ENCODE measurements at regions not wholly inside any gene's neighbourhood (a gene's known extent, or its start where the extent isn't known, plus 50 kb on each side); places are given as distances from the start of the nearest gene placed in this dataset.

- Histone ChIP-seq H3K9ac (ENCODE audit: control insufficient read depth, extremely low read depth, insufficient read depth, low read length) (no peak overlapping the region), H3K4me1 (ENCODE audit: control insufficient read depth, extremely low read depth, insufficient read depth, low read length) (no peaks in the 10 kb centered on the region), H3K79me2 (ENCODE audit: control insufficient read depth, insufficient read depth, low read length) (no peaks in the 10 kb centered on the region), H2AFZ (ENCODE audit: control insufficient read depth, low read length) (no peak overlapping the region), H3K27me3 (ENCODE audit: control insufficient read depth, extremely low read depth, insufficient read depth, low read length) (no peaks in the 10 kb centered on the region), H3K4me3 (ENCODE audit: control insufficient read depth in 2 of 3, extremely low read depth in 1 of 3, insufficient read depth in 2 of 3, low read depth in 1 of 3, low read length in 3 of 3) (no peak overlapping the region), H4K20me1 (ENCODE audit: control insufficient read depth, extremely low read depth, insufficient read depth, low read length) (no peaks in the 10 kb centered on the region), H3K9me3 (ENCODE audit: control insufficient read depth, low read depth, low read length) (no peaks in the 10 kb centered on the region), H3K27ac (ENCODE audit: control insufficient read depth, insufficient read depth, low read length) (no peak overlapping the region), H3K4me2 (ENCODE audit: control insufficient read depth, extremely low read depth, insufficient read depth, low read depth, low read length) (no peak overlapping the region), H3K9me1 (ENCODE audit: control insufficient read depth, extremely low read depth, insufficient read depth, low read length) (no peaks in the 10 kb centered on the region), H3K36me3 (ENCODE audit: control insufficient read depth in 2 of 2, extremely low read depth in 1 of 2, insufficient read depth in 2 of 2, low read length in 2 of 2) (no peaks in the 10 kb centered on the region)
- FAIRE-seq = no peak
- dilution Hi-C loops (cut with MboI; ENCODE audit: extremely low pct_ligation_motif_present, low sequenced_read_pairs) = no loop called here
- TF ChIP-seq CTCF (optimal IDR thresholded peaks at IDR 0.05 in 1 of 3, IDR thresholded peaks at IDR 0.05 in 1 of 3, conservative IDR thresholded peaks at IDR 0.05 in 1 of 3; ENCODE audit: extremely low read depth in 1 of 3, insufficient read depth in 2 of 3, low read length in 3 of 3) = no peak
- no peak for TF ChIP-seq EZH2 (IDR thresholded peaks at IDR 0.05; ENCODE audit: low read length)
- no peak for DNase-seq (ENCODE audit: low read depth, low spot score)
Measured at GRCh38 chr4:82126512-82127040, 247.2 kb downstream of the HNRNPD start.

GRCh38 chr4:82125787-82126297 is 247.9 kb downstream of the HNRNPD start:
- no peak overlapping the region for H2AFZ ChIP-seq (ENCODE audit: control insufficient read depth, low read length)
- no peaks in the 10 kb centered on the region for H3K9me1 ChIP-seq (ENCODE audit: control insufficient read depth, extremely low read depth, insufficient read depth, low read length)
- H3K4me2 ChIP-seq (ENCODE audit: control insufficient read depth, extremely low read depth, insufficient read depth, low read depth, low read length) = no peak overlapping the region
- H3K36me3 ChIP-seq (ENCODE audit: control insufficient read depth in 2 of 2, extremely low read depth in 1 of 2, insufficient read depth in 2 of 2, low read length in 2 of 2) = no peaks in the 10 kb centered on the region
- dilution Hi-C loops (cut with MboI; ENCODE audit: extremely low pct_ligation_motif_present, low sequenced_read_pairs) = no loop called here
- H3K9me3 ChIP-seq (ENCODE audit: control insufficient read depth, low read depth, low read length) = no peaks in the 10 kb centered on the region
- no peak overlapping the region for H3K27ac ChIP-seq (ENCODE audit: control insufficient read depth, insufficient read depth, low read length)
- TF ChIP-seq CTCF (optimal IDR thresholded peaks at IDR 0.05 in 1 of 3, IDR thresholded peaks at IDR 0.05 in 1 of 3, conservative IDR thresholded peaks at IDR 0.05 in 1 of 3; ENCODE audit: extremely low read depth in 1 of 3, insufficient read depth in 2 of 3, low read length in 3 of 3) (no peak), EZH2 (IDR thresholded peaks at IDR 0.05; ENCODE audit: low read length) (no peak)
- no peak overlapping the region for H3K9ac ChIP-seq (ENCODE audit: control insufficient read depth, extremely low read depth, insufficient read depth, low read length)
- no peak overlapping the region for H3K4me3 ChIP-seq (ENCODE audit: control insufficient read depth in 2 of 3, extremely low read depth in 1 of 3, insufficient read depth in 2 of 3, low read depth in 1 of 3, low read length in 3 of 3)
- FAIRE-seq (no peak), DNase-seq (ENCODE audit: low read depth, low spot score) (no peak)
- H3K79me2 ChIP-seq (ENCODE audit: control insufficient read depth, insufficient read depth, low read length) = no peaks in the 10 kb centered on the region
- H3K27me3 ChIP-seq (ENCODE audit: control insufficient read depth, extremely low read depth, insufficient read depth, low read length) = no peaks in the 10 kb centered on the region
- H4K20me1 ChIP-seq (ENCODE audit: control insufficient read depth, extremely low read depth, insufficient read depth, low read length) = no peaks in the 10 kb centered on the region
- no peaks in the 10 kb centered on the region for H3K4me1 ChIP-seq (ENCODE audit: control insufficient read depth, extremely low read depth, insufficient read depth, low read length)

Data from keratinocyte (primary cell).